GM12878 (cell line): ENCODE measurements at regions not wholly inside any gene's neighbourhood (a gene's known extent, or its start where the extent isn't known, plus 50 kb on each side); places are given as distances from the start of the nearest gene placed in this dataset.

ENCODE experiments used
- ATAC-seq: fragments of 200-7000 bp; cut with Tn5 transposase; 3 replicates; pipeline ENCODE4 v1.9.1; 2020; ENCODE audit warnings: mild to moderate bottlenecking, moderate library complexity
- BruUV-seq: library from RNA; stranded (reverse); fragments of 400-500 nt; replicated peaks from 2 replicates; lab custom pipeline; 2021; lab: Mats Ljungman, UMichigan
- CTCF ChIA-PET: fragments of 300-600 bp; sonication (Branson Sonifier 250); formaldehyde crosslinking; extraction: SDS; loops from one replicate; lab custom pipeline; 2021; ENCODE audit warnings: inconsistent platforms; lab: Yijun Ruan, JAX
- POLR2A ChIA-PET: fragments of 350-600 bp; formaldehyde crosslinking; extraction: SDS; loops from one replicate; lab custom pipeline; 2021; ENCODE audit warnings: inconsistent platforms; lab: Charles Lee
- RAD21 ChIA-PET: fragments of 300-600 bp; sonication (Branson Sonifier 250); formaldehyde crosslinking; loops from one replicate; lab custom pipeline; 2023; ENCODE audit warnings: antibody characterized with exemption; ENCODE audit not compliant: unreplicated experiment; lab: Charles Lee
- SMC1A ChIA-PET: fragments of 300-600 bp; sonication (Branson Sonifier 250); formaldehyde crosslinking; loops from one replicate; lab custom pipeline; 2023; ENCODE audit not compliant: unreplicated experiment, uncharacterized antibody; lab: Charles Lee
- DNase-seq: peaks from one replicate; pipeline ENCODE4 v3.0.0-alpha.2; 2011; ENCODE audit warnings: low read depth, low spot score
- FAIRE-seq: peaks from 3 replicates; lab custom pipeline; 2011; peaks lifted over from hg19 to GRCh38; lab: Jason Lieb, UNC
- H2AFZ ChIP-seq: 2 replicates; pipeline ENCODE4 v1.6.0; 2011; ENCODE audit warnings: low read depth, low read length, control low read depth; ENCODE audit not compliant: control insufficient read depth
- H3K27ac ChIP-seq: 2 replicates; pipeline ENCODE4 v1.5.1; 2011; ENCODE audit warnings: control low read depth; ENCODE audit not compliant: control insufficient read depth, insufficient read depth
- H3K27me3 ChIP-seq, 2 experiments: replicated peaks in 1 of 2; 2 replicates each; pipeline versions ENCODE4 v1.6.0 to v1.6.1; 2011; ENCODE audit warnings: low read length in 1 of 2; ENCODE audit not compliant: control insufficient read depth in 2 of 2, insufficient read depth in 2 of 2
- H3K36me3 ChIP-seq, 2 experiments: 2 replicates each; pipeline ENCODE4 v1.5.1; 2011; ENCODE audit warnings: low read length in 1 of 2; ENCODE audit not compliant: control insufficient read depth in 2 of 2, insufficient read depth in 2 of 2
- H3K4me1 ChIP-seq: 2 replicates; pipeline ENCODE4 v1.6.1; 2011; ENCODE audit warnings: mild to moderate bottlenecking, low read length, moderate library complexity, mixed read lengths; ENCODE audit not compliant: control insufficient read depth, insufficient read depth
- H3K4me2 ChIP-seq: 2 replicates; pipeline ENCODE4 v1.6.0; 2011; ENCODE audit warnings: control low read depth; ENCODE audit not compliant: control insufficient read depth, insufficient read depth
- H3K4me3 ChIP-seq: fragments of 200-600 bp; sonication (generic); 2 replicates; pipeline ENCODE4 v1.5.1; 2016
- H3K79me2 ChIP-seq: 2 replicates; pipeline ENCODE4 v1.6.0; 2011; ENCODE audit warnings: low read length; ENCODE audit not compliant: control insufficient read depth, insufficient read depth
- H3K9ac ChIP-seq: 2 replicates; pipeline ENCODE4 v1.8.0; 2011; ENCODE audit warnings: low read length, control low read depth, mixed read lengths; ENCODE audit not compliant: control insufficient read depth, insufficient read depth
- H3K9me3 ChIP-seq: replicated peaks from 3 replicates; pipeline ENCODE4 v1.5.1; 2011; ENCODE audit warnings: mild to moderate bottlenecking, low read length; ENCODE audit not compliant: control insufficient read depth, insufficient read depth
- H4K20me1 ChIP-seq: 2 replicates; pipeline ENCODE4 v1.6.0; 2011; ENCODE audit not compliant: control insufficient read depth, insufficient read depth
- BHLHE40 ChIP-seq, 2 experiments: fragments of 450-650 bp in 1 of 2; IDR thresholded peaks; 2 replicates each; pipeline ENCODE4 v1.6.1; 2011 to 2017; ENCODE audit warnings: low read depth in 2 of 2, borderline replicate concordance in 1 of 2, improper control_type of control experiment in 1 of 2, low read length in 1 of 2, mild to moderate bottlenecking in 1 of 2
- FOS ChIP-seq: IDR thresholded peaks from 3 replicates; pipeline ENCODE4 v1.6.1; 2011; ENCODE audit warnings: borderline replicate concordance; ENCODE audit not compliant: insufficient read length; ENCODE audit errors: extremely low read depth
- RAD21 ChIP-seq: IDR thresholded peaks from 2 replicates; pipeline ENCODE4 v1.6.1; 2011; ENCODE audit warnings: mild to moderate bottlenecking, low read depth, low read length, moderate library complexity; ENCODE audit not compliant: insufficient read depth
- ZBTB4 ChIP-seq: fragments of 450-650 bp; formaldehyde crosslinking; IDR thresholded peaks from 2 replicates; pipeline ENCODE4 v1.4.0; 2022; ENCODE audit warnings: mild to moderate bottlenecking, moderate library complexity
- ZNF592 ChIP-seq: fragments of 450-650 bp; IDR thresholded peaks from 2 replicates; pipeline ENCODE4 v1.6.1; 2017; ENCODE audit warnings: mild to moderate bottlenecking, moderate library complexity
- ZSCAN29 ChIP-seq: fragments of 450-650 bp; IDR thresholded peaks from 2 replicates; pipeline ENCODE4 v1.6.1; 2017; ENCODE audit warnings: mild to moderate bottlenecking, moderate library complexity
- WGBS: methylation state at CpG from one replicate; pipeline ENCODE4 v1.1.6; 2016; ENCODE audit warnings: low lambda C conversion rate; ENCODE audit not compliant: insufficient replicate concordance, insufficient coverage; ENCODE audit errors: missing lambda C conversion rate; 5-methylcytosine and 5-hydroxymethylcytosine counted together
- in situ Hi-C: fragments of 300-500 bp; cut with MboI; formaldehyde crosslinking; loops from 9 replicates; pipeline ENCODE4 v1.14.3; 2018; ENCODE audit warnings: mixed read lengths
- intact Hi-C: fragments of 100-400 bp; cut with micrococcal nuclease; formaldehyde crosslinking; loops from one replicate; pipeline ENCODE4 v1.14.2; 2022; ENCODE audit not compliant: unreplicated experiment

- Histone ChIP-seq H3K9ac (no peak overlapping the region), H3K36me3 (no peaks in the 10 kb centered on the region), H3K4me3 (no peak overlapping the region), H4K20me1 (no peaks in the 10 kb centered on the region), H3K27ac (no peak overlapping the region), H3K79me2 (no peaks in the 10 kb centered on the region), H3K4me2 (no peak overlapping the region), H3K4me1 (no peaks in the 10 kb centered on the region), H3K27me3 (no peaks in the 10 kb centered on the region; a peak in 1 of 4 replicates), H2AFZ (no peak overlapping the region), H3K9me3 (no peaks in the 10 kb centered on the region)
- DNase-seq = no peak
- ChIA-PET SMC1A (no interaction called here), CTCF (no interaction called here), RAD21 (no interaction called here), POLR2A (no interaction called here)
- in situ Hi-C loops = no loop called here
- intact Hi-C loops = no loop called here
- BruUV-seq = no TSS peak
- ATAC-seq = no peak
- 69% methylated on average over 7 of the region's 7 CpGs for WGBS
- TF ChIP-seq ZSCAN29 (no peak), BHLHE40 (IDR thresholded peaks at IDR 0.05; ENCODE audit: borderline replicate concordance in 1 of 2, low read depth in 2 of 2, low read length in 1 of 2) (no peak), ZNF592 (no peak), FOS (no peak), RAD21 (no peak), ZBTB4 (CRISPR knock-in tag) (no peak)
- FAIRE-seq = no peak
Observed at GRCh38 chr1:213669512-213669911, 318.3 kb upstream of the PROX1 start.
